ENCODE measurements at regions not wholly inside any gene's neighbourhood (a gene's known extent, or its start where the extent isn't known, plus 50 kb on each side); places are given as distances from the start of the nearest gene placed in this dataset.
A peak's percentile ranks its signal among the peaks of the same experiment; 100 is the strongest.

GRCh38 chr15:38843736-38844590, 279.3 kb upstream of the RASGRP1 start:
- Histone ChIP-seq H3K27me3 (ENCODE audit: control insufficient read depth in 3 of 3, insufficient read depth in 3 of 3, low read length in 2 of 3) (no peaks in the 10 kb centered on the region), H3K9ac (ENCODE audit: insufficient read depth in 1 of 2, low read length in 2 of 2) (no peak overlapping the region), H3K4me3 (no peak overlapping the region), H3K4me1 (ENCODE audit: control insufficient read depth in 5 of 5, insufficient read depth in 5 of 5, low read length in 5 of 5) (peaks cover 0 to 40% (median 5%) of the 10 kb centered on the region in 5 donors), H3K27ac (ENCODE audit: low read depth in 1 of 2, low read length in 1 of 2) (no peak overlapping the region), H3K36me3 (ENCODE audit: control insufficient read depth in 4 of 4, insufficient read depth in 4 of 4, low read length in 4 of 4) (no peaks in the 10 kb centered on the region), H3K9me3 (ENCODE audit: control insufficient read depth in 4 of 4, insufficient read depth in 3 of 4, low read length in 3 of 4) (no peaks in the 10 kb centered on the region)
- ATAC-seq (ENCODE audit: insufficient read depth, low FRiP score) (no peak), DNase-seq (peak in 1 of 3 donors; percentile 31)
- TF ChIP-seq, protein P1, sequence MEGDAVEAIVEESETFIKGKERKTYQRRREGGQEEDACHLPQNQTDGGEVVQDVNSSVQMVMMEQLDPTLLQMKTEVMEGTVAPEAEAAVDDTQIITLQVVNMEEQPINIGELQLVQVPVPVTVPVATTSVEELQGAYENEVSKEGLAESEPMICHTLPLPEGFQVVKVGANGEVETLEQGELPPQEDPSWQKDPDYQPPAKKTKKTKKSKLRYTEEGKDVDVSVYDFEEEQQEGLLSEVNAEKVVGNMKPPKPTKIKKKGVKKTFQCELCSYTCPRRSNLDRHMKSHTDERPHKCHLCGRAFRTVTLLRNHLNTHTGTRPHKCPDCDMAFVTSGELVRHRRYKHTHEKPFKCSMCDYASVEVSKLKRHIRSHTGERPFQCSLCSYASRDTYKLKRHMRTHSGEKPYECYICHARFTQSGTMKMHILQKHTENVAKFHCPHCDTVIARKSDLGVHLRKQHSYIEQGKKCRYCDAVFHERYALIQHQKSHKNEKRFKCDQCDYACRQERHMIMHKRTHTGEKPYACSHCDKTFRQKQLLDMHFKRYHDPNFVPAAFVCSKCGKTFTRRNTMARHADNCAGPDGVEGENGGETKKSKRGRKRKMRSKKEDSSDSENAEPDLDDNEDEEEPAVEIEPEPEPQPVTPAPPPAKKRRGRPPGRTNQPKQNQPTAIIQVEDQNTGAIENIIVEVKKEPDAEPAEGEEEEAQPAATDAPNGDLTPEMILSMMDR (IDR thresholded peaks at IDR 0.05; ENCODE audit: control extremely low read depth, extremely low read depth), result no peak
- 56 to 63% methylated on average over 10 of the region's 10 CpGs for WGBS, 2 donors

DNA sequence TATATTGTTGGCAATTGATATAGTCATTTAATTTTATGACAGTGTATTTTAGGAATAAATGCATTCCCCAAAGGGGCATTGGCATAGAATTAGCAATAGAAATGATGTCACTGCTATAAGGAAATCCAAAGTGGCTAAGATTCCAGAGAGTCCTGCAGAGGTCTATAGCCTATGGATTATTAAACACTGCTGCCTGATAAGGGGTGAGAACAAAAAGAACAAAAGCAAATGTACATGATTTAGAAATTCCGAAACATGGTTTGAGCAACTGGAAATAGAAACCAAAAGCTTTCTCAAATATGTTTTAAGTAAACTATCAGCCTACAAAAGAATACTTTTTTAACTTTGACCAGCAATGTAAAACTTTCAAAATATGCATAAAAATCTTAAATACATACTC, 280.1 kb upstream of the RASGRP1 start:
- Histone ChIP-seq H3K4me1 (ENCODE audit: control insufficient read depth in 5 of 5, insufficient read depth in 5 of 5, low read length in 5 of 5) (peaks cover 0 to 40% (median 5%) of the 10 kb centered on the region in 5 donors), H3K36me3 (ENCODE audit: control insufficient read depth in 4 of 4, insufficient read depth in 4 of 4, low read length in 4 of 4) (no peaks in the 10 kb centered on the region), H3K4me3 (no peak overlapping the region), H3K9me3 (ENCODE audit: control insufficient read depth in 4 of 4, insufficient read depth in 3 of 4, low read length in 3 of 4) (no peaks in the 10 kb centered on the region), H3K27ac (ENCODE audit: low read depth in 1 of 2, low read length in 1 of 2) (no peak overlapping the region), H3K9ac (ENCODE audit: insufficient read depth in 1 of 2, low read length in 2 of 2) (no peak overlapping the region), H3K27me3 (ENCODE audit: control insufficient read depth in 3 of 3, insufficient read depth in 3 of 3, low read length in 2 of 3) (no peaks in the 10 kb centered on the region)
- ATAC-seq (ENCODE audit: insufficient read depth, low FRiP score), result no peak
- 74 to 82% methylated on average over 1 of the region's 1 CpG for WGBS, 2 donors
- peak in 2 of 3 donors; percentile 43 to 47 for DNase-seq
- TF ChIP-seq, protein P1 (IDR thresholded peaks at IDR 0.05; ENCODE audit: control extremely low read depth, extremely low read depth), result no peak

- TF ChIP-seq, protein P1 (IDR thresholded peaks at IDR 0.05; ENCODE audit: control extremely low read depth, extremely low read depth), result no peak
- 53 to 61% methylated on average over 2 of the region's 2 CpGs for WGBS, 2 donors
- H3K27ac ChIP-seq (ENCODE audit: low read depth in 1 of 2, low read length in 1 of 2), result no peak overlapping the region
- no peak overlapping the region for H3K9ac ChIP-seq (ENCODE audit: insufficient read depth in 1 of 2, low read length in 2 of 2)
- no peak overlapping the region for H3K4me3 ChIP-seq
- no peaks in the 10 kb centered on the region for H3K36me3 ChIP-seq (ENCODE audit: control insufficient read depth in 4 of 4, insufficient read depth in 4 of 4, low read length in 4 of 4)
- ATAC-seq (ENCODE audit: insufficient read depth, low FRiP score) (no peak), DNase-seq (no peak)
- H3K4me1 ChIP-seq (ENCODE audit: control insufficient read depth in 5 of 5, insufficient read depth in 5 of 5, low read length in 5 of 5), result peaks cover 0 to 40% (median 5%) of the 10 kb centered on the region in 5 donors
- H3K9me3 ChIP-seq (ENCODE audit: control insufficient read depth in 4 of 4, insufficient read depth in 3 of 4, low read length in 3 of 4), result no peaks in the 10 kb centered on the region
- H3K27me3 ChIP-seq (ENCODE audit: control insufficient read depth in 3 of 3, insufficient read depth in 3 of 3, low read length in 2 of 3), result no peaks in the 10 kb centered on the region
These were observed 281.7 kb upstream of the RASGRP1 start for GRCh38 chr15:38846346-38846745.
